A549 (cell line): ENCODE measurements at regions not wholly inside any gene's neighbourhood (a gene's known extent, or its start where the extent isn't known, plus 50 kb on each side); places are given as distances from the start of the nearest gene placed in this dataset.

Source experiments
- ATAC-seq, 2 experiments: fragments of 200-7000 bp in 1 of 2; fragments of >200 bp in 1 of 2; cut with Nextera tagmentation in 1 of 2; cut with Tn5 transposase in 1 of 2; 3 replicates each; pipeline versions ENCODE4 v1.8.0 to v1.9.1; 2018 to 2020; ENCODE audit warnings: mild to moderate bottlenecking in 1 of 2, moderate library complexity in 1 of 2
- CTCF ChIA-PET: fragments of 300-600 bp; sonication (Branson Sonifier 250); formaldehyde crosslinking; extraction: SDS; loops from one replicate; lab custom pipeline; 2021; ENCODE audit warnings: antibody characterized with exemption, inconsistent platforms; lab: Yijun Ruan, JAX
- POLR2A ChIA-PET: fragments of 350-600 bp; formaldehyde crosslinking; extraction: SDS; loops from one replicate; lab custom pipeline; 2021; ENCODE audit warnings: antibody characterized with exemption, inconsistent platforms; lab: Yijun Ruan, JAX
- DNase-seq, 2 experiments: peaks; one replicate each; pipeline versions ENCODE4 v3.0.0 to v3.0.0-alpha.2; 2011 to 2016; ENCODE audit warnings: low read depth in 1 of 2, low spot score in 1 of 2
- FAIRE-seq: peaks from 2 replicates; lab custom pipeline; 2011; peaks lifted over from hg19 to GRCh38; lab: Jason Lieb, UNC
- H3K27ac ChIP-seq, 2 experiments: fragments of >200 bp; sonication (Bioruptor Twin); formaldehyde crosslinking; 3 replicates each; pipeline ENCODE4 v1.5.1; 2016 to 2017
- H3K4me1 ChIP-seq: fragments of >200 bp; sonication (Bioruptor Twin); formaldehyde crosslinking; 3 replicates; pipeline ENCODE4 v1.6.1; 2016
- H3K4me2 ChIP-seq: fragments of >200 bp; sonication (Bioruptor Twin); formaldehyde crosslinking; 3 replicates; pipeline ENCODE4 v1.6.1; 2016
- H3K4me3 ChIP-seq: fragments of >200 bp; sonication (Bioruptor Twin); formaldehyde crosslinking; 3 replicates; pipeline ENCODE4 v1.5.1; 2016
- H3K9me3 ChIP-seq: fragments of >200 bp; sonication (Bioruptor Twin); formaldehyde crosslinking; 3 replicates; pipeline ENCODE4 v1.6.1; 2016
- EHMT2 ChIP-seq: fragments of 200-600 bp; sonication (generic); IDR thresholded peaks from 2 replicates; pipeline ENCODE4 v1.6.1; 2016; ENCODE audit warnings: antibody characterized with exemption, low read depth, mild to moderate bottlenecking, moderate library complexity
- EP300 ChIP-seq, 2 experiments: fragments of >200 bp; sonication (Bioruptor Twin); formaldehyde crosslinking; IDR thresholded peaks; 2 replicates in 1 of 2; 3 replicates in 1 of 2; pipeline ENCODE4 v1.6.1; 2016 to 2017
- ESRRA ChIP-seq: fragments of 150-350 bp; IDR thresholded peaks from 2 replicates; pipeline ENCODE4 v1.6.1; 2014; ENCODE audit warnings: mild to moderate bottlenecking, low read length, borderline replicate concordance
- FOSB ChIP-seq: fragments of 250-450 bp; sonication (Bioruptor Pico); IDR thresholded peaks from 2 replicates; pipeline ENCODE4 v1.5.0; 2020; ENCODE audit warnings: mild to moderate bottlenecking, moderate library complexity
- FOSL2 ChIP-seq, 2 experiments: fragments of 450-650 bp in 1 of 2; fragments of >200 bp in 1 of 2; sonication (Bioruptor Twin) in 1 of 2; formaldehyde crosslinking; IDR thresholded peaks; 2 replicates each; pipeline versions ENCODE4 v1.5.0 to v1.6.1; 2016 to 2020; ENCODE audit warnings: mild to moderate bottlenecking in 1 of 2, moderate library complexity in 1 of 2
- GATA3 ChIP-seq: IDR thresholded peaks from 2 replicates; pipeline ENCODE4 v1.6.1; 2012; ENCODE audit warnings: borderline replicate concordance
- HDAC2 ChIP-seq: fragments of 200-600 bp; sonication (generic); IDR thresholded peaks from 2 replicates; pipeline ENCODE4 v1.6.1; 2016
- HOXA7 ChIP-seq: fragments of 250-450 bp; sonication (Bioruptor Pico); IDR thresholded peaks from 2 replicates; pipeline ENCODE4 v1.5.0; 2020; ENCODE audit warnings: mild to moderate bottlenecking, moderate library complexity
- HOXB5 ChIP-seq: fragments of 250-450 bp; sonication (Bioruptor Pico); IDR thresholded peaks from 2 replicates; pipeline ENCODE4 v1.5.0; 2020; ENCODE audit warnings: mild to moderate bottlenecking, moderate library complexity
- MAFK ChIP-seq: fragments of 450-650 bp; IDR thresholded peaks from 2 replicates; pipeline ENCODE4 v1.6.1; 2014; ENCODE audit not compliant: partially characterized antibody
- MAX ChIP-seq: IDR thresholded peaks from 2 replicates; pipeline ENCODE4 v1.6.1; 2012
- MAZ ChIP-seq: fragments of 150-350 bp; IDR thresholded peaks from 2 replicates; pipeline ENCODE4 v1.6.1; 2014; ENCODE audit warnings: antibody characterized with exemption, low read depth, low read length, borderline replicate concordance
- MYC ChIP-seq: IDR thresholded peaks from 2 replicates; pipeline ENCODE4 v1.6.1; 2012; ENCODE audit warnings: mild to moderate bottlenecking, inconsistent platforms, low read length, improper control_type of control experiment, borderline replicate concordance
- NPAS2 ChIP-seq: fragments of 250-450 bp; sonication (Bioruptor Pico); IDR thresholded peaks from 2 replicates; pipeline ENCODE4 v1.8.0; 2022; ENCODE audit warnings: mild to moderate bottlenecking, moderate library complexity, borderline replicate concordance
- POLR2AphosphoS2 ChIP-seq: conservative IDR thresholded peaks from 2 replicates; pipeline ENCODE4 v1.6.1; 2012; ENCODE audit warnings: low read length, improper control_type of control experiment, inconsistent platforms
- RFX5 ChIP-seq: fragments of 450-650 bp; IDR thresholded peaks from 2 replicates; pipeline ENCODE4 v1.7.1; 2014; ENCODE audit warnings: antibody characterized with exemption, mild to moderate bottlenecking, moderate library complexity
- SREBF2 ChIP-seq: fragments of 450-650 bp; IDR thresholded peaks from 2 replicates; pipeline ENCODE4 v1.6.1; 2014; ENCODE audit warnings: mild to moderate bottlenecking, moderate library complexity
- TFCP2L1 ChIP-seq: fragments of 250-450 bp; sonication (Bioruptor Pico); IDR thresholded peaks from 2 replicates; pipeline ENCODE4 v1.5.0; 2021; ENCODE audit warnings: mild to moderate bottlenecking
- ZC3H11A ChIP-seq: fragments of 450-650 bp; IDR thresholded peaks from 2 replicates; pipeline ENCODE4 v1.6.1; 2014; ENCODE audit warnings: antibody characterized with exemption, mild to moderate bottlenecking
- ZFP36 ChIP-seq: fragments of 450-650 bp; IDR thresholded peaks from 2 replicates; pipeline ENCODE4 v1.6.1; 2014; ENCODE audit warnings: borderline replicate concordance; ENCODE audit not compliant: partially characterized antibody
- ZNF302 ChIP-seq: fragments of 250-450 bp; sonication (Bioruptor Pico); IDR thresholded peaks from 2 replicates; pipeline ENCODE4 v1.9.0; 2021; ENCODE audit warnings: inconsistent platforms, mild to moderate bottlenecking, moderate library complexity
- WGBS: methylation state at CpG from one replicate; pipeline ENCODE4 v1.1.6; 2017; ENCODE audit errors: missing lambda C conversion rate; 5-methylcytosine and 5-hydroxymethylcytosine counted together
- TF ChIP-seq, protein P1 (sequence below): IDR thresholded peaks from 2 replicates; pipeline ENCODE4 v1.6.1; 2012; ENCODE audit warnings: low read depth, borderline replicate concordance
- TF ChIP-seq, protein P2 (sequence below): fragments of 150-350 bp; IDR thresholded peaks from 2 replicates; pipeline ENCODE4 v1.6.1; 2014; ENCODE audit warnings: low read depth, mild to moderate bottlenecking, low read length

GRCh38 chr12:127078577-127079350 is 1188.2 kb upstream of the TMEM132C start:
- CTCF ChIA-PET: interaction anchor here (0.6 to 1.5 kb wide), 5 partner anchors 10 to 29 kb away, joined by 3 read pairs; no protein-coding TSS in a partner anchor
- H3K9me3 ChIP-seq: no peaks in the 10 kb centered on the region
- no peak overlapping the region for H3K27ac ChIP-seq
- DNase-seq (no peak), FAIRE-seq (no peak), ATAC-seq (no peak)
- peaks cover 7% of the 10 kb centered on the region for H3K4me1 ChIP-seq
- WGBS: 67% methylated on average over 5 of the region's 5 CpGs
- H3K4me2 ChIP-seq: no peak overlapping the region
- no peak overlapping the region for H3K4me3 ChIP-seq
- TF ChIP-seq ZNF302 (CRISPR knock-in tag) (no peak), EHMT2 (no peak), ZC3H11A (no peak), MAFK (no peak), ZFP36 (no peak), MAX (no peak), FOSL2 (IDR thresholded peaks at IDR 0.05) (no peak), FOSL2 (CRISPR knock-in tag; IDR thresholded peaks at IDR 0.05) (no peak), POLR2AphosphoS2 (no peak), FOSB (CRISPR knock-in tag) (no peak), RFX5 (no peak), GATA3 (no peak), TFCP2L1 (CRISPR knock-in tag) (no peak), HOXB5 (CRISPR knock-in tag) (no peak), NPAS2 (CRISPR knock-in tag) (no peak), HOXA7 (CRISPR knock-in tag) (no peak)
- TF ChIP-seq, protein P1, sequence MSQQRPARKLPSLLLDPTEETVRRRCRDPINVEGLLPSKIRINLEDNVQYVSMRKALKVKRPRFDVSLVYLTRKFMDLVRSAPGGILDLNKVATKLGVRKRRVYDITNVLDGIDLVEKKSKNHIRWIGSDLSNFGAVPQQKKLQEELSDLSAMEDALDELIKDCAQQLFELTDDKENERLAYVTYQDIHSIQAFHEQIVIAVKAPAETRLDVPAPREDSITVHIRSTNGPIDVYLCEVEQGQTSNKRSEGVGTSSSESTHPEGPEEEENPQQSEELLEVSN: no peak
- TF ChIP-seq, protein P2, sequence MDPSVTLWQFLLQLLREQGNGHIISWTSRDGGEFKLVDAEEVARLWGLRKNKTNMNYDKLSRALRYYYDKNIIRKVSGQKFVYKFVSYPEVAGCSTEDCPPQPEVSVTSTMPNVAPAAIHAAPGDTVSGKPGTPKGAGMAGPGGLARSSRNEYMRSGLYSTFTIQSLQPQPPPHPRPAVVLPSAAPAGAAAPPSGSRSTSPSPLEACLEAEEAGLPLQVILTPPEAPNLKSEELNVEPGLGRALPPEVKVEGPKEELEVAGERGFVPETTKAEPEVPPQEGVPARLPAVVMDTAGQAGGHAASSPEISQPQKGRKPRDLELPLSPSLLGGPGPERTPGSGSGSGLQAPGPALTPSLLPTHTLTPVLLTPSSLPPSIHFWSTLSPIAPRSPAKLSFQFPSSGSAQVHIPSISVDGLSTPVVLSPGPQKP: no peak
- POLR2A ChIA-PET: no interaction called here

- 70% methylated on average over 3 of the region's 3 CpGs for WGBS
- TF ChIP-seq, protein P2: no peak
- Histone ChIP-seq H3K4me3 (no peak overlapping the region), H3K4me2 (no peak overlapping the region), H3K9me3 (no peaks in the 10 kb centered on the region), H3K27ac (no peak overlapping the region), H3K4me1 (peaks cover 10% of the 10 kb centered on the region)
- DNase-seq (no peak), ATAC-seq (no peak), FAIRE-seq (no peak)
- ChIA-PET CTCF (interaction anchor here (1.3 to 1.5 kb wide), 2 partner anchors 11 to 28 kb away, joined by 3 read pairs; no protein-coding TSS in a partner anchor), POLR2A (no interaction called here)
Measured at GRCh38 chr12:127079636-127080035, 1187.3 kb upstream of the TMEM132C start.

DNA sequence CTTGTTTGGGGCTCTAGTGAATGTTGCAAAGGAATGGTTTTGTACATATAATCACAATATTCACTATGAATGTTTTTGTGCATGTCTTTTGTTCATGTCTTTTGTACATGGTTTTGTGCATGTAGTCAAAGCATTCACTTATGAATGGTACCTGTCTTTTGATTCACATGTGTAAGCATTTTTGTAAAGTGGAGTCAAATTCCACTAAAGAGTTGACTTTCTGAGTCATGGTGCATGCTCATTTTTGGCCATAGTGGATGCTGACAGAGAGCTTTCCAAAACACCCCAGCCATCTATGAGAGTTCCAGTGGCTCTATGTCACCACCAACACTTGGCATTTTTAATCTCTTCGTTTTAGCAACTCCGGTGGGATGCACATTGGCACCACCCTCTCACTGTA is 1185.9 kb upstream of the TMEM132C start:
- ChIA-PET POLR2A (no interaction called here), CTCF (no interaction called here)
- H3K27ac ChIP-seq: no peak overlapping the region
- DNase-seq: no peak
- H3K4me1 ChIP-seq: peaks cover 10% of the 10 kb centered on the region
- 92% methylated on average over 2 of the region's 2 CpGs for WGBS
- ATAC-seq: no peak
- H3K4me2 ChIP-seq: no peak overlapping the region
- no peak for TF ChIP-seq MAX
- TF ChIP-seq EP300 (IDR thresholded peaks at IDR 0.05): no peak
- no peak for TF ChIP-seq ESRRA
- TF ChIP-seq NPAS2 (CRISPR knock-in tag): no peak
- TF ChIP-seq HDAC2: no peak
- TF ChIP-seq MAZ: no peak
- no peak for TF ChIP-seq HOXA7 (CRISPR knock-in tag)
- no peak for TF ChIP-seq MYC
- no peak for TF ChIP-seq SREBF2
- no peak overlapping the region for H3K4me3 ChIP-seq
- no peaks in the 10 kb centered on the region for H3K9me3 ChIP-seq
- no peak for FAIRE-seq
